PC-3 (cell line): ENCODE measurements at regions not wholly inside any gene's neighbourhood (a gene's known extent, or its start where the extent isn't known, plus 50 kb on each side); places are given as distances from the start of the nearest gene placed in this dataset.

Experiments used
- EZH2 ChIP-seq: fragments of 300-600 bp; sonication (generic); IDR thresholded peaks from one replicate; pipeline ENCODE4 v1.6.1; 2017; ENCODE audit warnings: antibody characterized with exemption, mild to moderate bottlenecking, low read length; ENCODE audit not compliant: unreplicated experiment
- TF ChIP-seq, protein P1 (sequence below): fragments of 300-600 bp; sonication (generic); conservative IDR thresholded peaks from 2 replicates; pipeline ENCODE4 v1.5.1; 2017; ENCODE audit warnings: antibody characterized with exemption, low read depth, mild to moderate bottlenecking, low read length

DNA sequence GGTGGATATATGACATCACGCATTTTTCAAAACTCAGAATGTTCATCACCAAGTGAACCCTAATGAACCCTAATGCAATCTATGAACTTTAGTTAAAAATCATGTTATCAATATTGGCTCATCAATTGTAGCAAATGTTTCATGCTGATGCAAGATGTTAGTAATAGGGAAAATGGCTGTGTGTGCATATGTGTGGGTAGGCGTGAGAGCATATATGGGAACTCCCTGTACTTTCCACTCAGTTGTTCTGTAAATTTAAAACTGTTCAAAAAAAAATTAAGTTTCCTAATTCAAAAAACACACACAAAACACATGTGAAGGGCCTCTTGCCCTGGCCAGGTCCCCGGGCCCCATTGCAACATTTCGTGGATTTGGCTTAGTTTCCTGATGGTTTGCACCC, 89.7 kb upstream of the PROK2 start:
- TF ChIP-seq, protein P1, sequence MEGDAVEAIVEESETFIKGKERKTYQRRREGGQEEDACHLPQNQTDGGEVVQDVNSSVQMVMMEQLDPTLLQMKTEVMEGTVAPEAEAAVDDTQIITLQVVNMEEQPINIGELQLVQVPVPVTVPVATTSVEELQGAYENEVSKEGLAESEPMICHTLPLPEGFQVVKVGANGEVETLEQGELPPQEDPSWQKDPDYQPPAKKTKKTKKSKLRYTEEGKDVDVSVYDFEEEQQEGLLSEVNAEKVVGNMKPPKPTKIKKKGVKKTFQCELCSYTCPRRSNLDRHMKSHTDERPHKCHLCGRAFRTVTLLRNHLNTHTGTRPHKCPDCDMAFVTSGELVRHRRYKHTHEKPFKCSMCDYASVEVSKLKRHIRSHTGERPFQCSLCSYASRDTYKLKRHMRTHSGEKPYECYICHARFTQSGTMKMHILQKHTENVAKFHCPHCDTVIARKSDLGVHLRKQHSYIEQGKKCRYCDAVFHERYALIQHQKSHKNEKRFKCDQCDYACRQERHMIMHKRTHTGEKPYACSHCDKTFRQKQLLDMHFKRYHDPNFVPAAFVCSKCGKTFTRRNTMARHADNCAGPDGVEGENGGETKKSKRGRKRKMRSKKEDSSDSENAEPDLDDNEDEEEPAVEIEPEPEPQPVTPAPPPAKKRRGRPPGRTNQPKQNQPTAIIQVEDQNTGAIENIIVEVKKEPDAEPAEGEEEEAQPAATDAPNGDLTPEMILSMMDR, result no peak
- no peak for TF ChIP-seq EZH2
